Activated T-helper 17 cell treated with anti-CD3 and anti-CD28 coated beads, Interleukin-2, amount 50 U/mL, for 72 hours (primary cell): ENCODE measurements at regions not wholly inside any gene's neighbourhood (a gene's known extent, or its start where the extent isn't known, plus 50 kb on each side); places are given as distances from the start of the nearest gene placed in this dataset.

Source experiments
- ATAC-seq: fragments of 150-1000 bp; cut with Tn5 transposase; replicated peaks from 2 replicates; pipeline ENCODE4 v1.10.0; 2021; ENCODE audit warnings: mild to moderate bottlenecking, moderate library complexity
- H3K27ac Mint-ChIP-seq: one replicate; pipeline ENCODE4 v1.8.0; 2022; ENCODE audit warnings: mixed read lengths
- H3K27me3 Mint-ChIP-seq: one replicate; pipeline ENCODE4 v1.8.0; 2022; ENCODE audit warnings: mixed read lengths
- H3K36me3 Mint-ChIP-seq: one replicate; pipeline ENCODE4 v1.8.0; 2022; ENCODE audit warnings: low read depth, mild to moderate bottlenecking, mixed read lengths
- H3K4me1 Mint-ChIP-seq: one replicate; pipeline ENCODE4 v1.8.0; 2022; ENCODE audit warnings: mixed read lengths
- H3K4me3 Mint-ChIP-seq: one replicate; pipeline ENCODE4 v1.8.0; 2022; ENCODE audit warnings: mild to moderate bottlenecking, mixed read lengths
- H3K9me3 Mint-ChIP-seq: one replicate; pipeline ENCODE4 v1.8.0; 2022; ENCODE audit warnings: mixed read lengths

GRCh38 chr6:20325641-20326421 is 75.8 kb upstream of the E2F3 start:
- Mint-ChIP-seq H3K4me1 (no peaks in the 10 kb centered on the region), H3K4me3 (no peak overlapping the region), H3K27me3 (no peaks in the 10 kb centered on the region), H3K27ac (no peak overlapping the region), H3K36me3 (no peaks in the 10 kb centered on the region), H3K9me3 (no peaks in the 10 kb centered on the region)
- ATAC-seq, result no peak

- Mint-ChIP-seq H3K9me3 (no peaks in the 10 kb centered on the region), H3K27ac (no peak overlapping the region), H3K4me3 (no peak overlapping the region), H3K4me1 (no peaks in the 10 kb centered on the region), H3K36me3 (no peaks in the 10 kb centered on the region), H3K27me3 (no peaks in the 10 kb centered on the region)
- no peak for ATAC-seq
These were observed 75.3 kb upstream of the E2F3 start for GRCh38 chr6:20326422-20326728.

- no peaks in the 10 kb centered on the region for H3K36me3 Mint-ChIP-seq
- H3K4me3 Mint-ChIP-seq, result no peak overlapping the region
- H3K27me3 Mint-ChIP-seq, result no peaks in the 10 kb centered on the region
- H3K9me3 Mint-ChIP-seq, result no peaks in the 10 kb centered on the region
- no peak for ATAC-seq
- H3K4me1 Mint-ChIP-seq, result no peaks in the 10 kb centered on the region
- no peak overlapping the region for H3K27ac Mint-ChIP-seq
These were observed 74.5 kb upstream of the E2F3 start for GRCh38 chr6:20327141-20327540.

GRCh38 chr6:20328266-20328923 is 73.3 kb upstream of the E2F3 start:
- ATAC-seq, result no peak
- H3K9me3 Mint-ChIP-seq, result no peaks in the 10 kb centered on the region

GRCh38 chr6:20328924-20329300 is 72.8 kb upstream of the E2F3 start:
- Mint-ChIP-seq H3K27ac (no peak overlapping the region), H3K27me3 (no peaks in the 10 kb centered on the region), H3K9me3 (no peaks in the 10 kb centered on the region), H3K4me1 (no peaks in the 10 kb centered on the region), H3K36me3 (no peaks in the 10 kb centered on the region), H3K4me3 (no peak overlapping the region)
- no peak for ATAC-seq

More at GRCh38 chr6:20328266-20328923, 73.3 kb upstream of the E2F3 start:
- Mint-ChIP-seq H3K4me1 (no peaks in the 10 kb centered on the region), H3K4me3 (no peak overlapping the region), H3K36me3 (no peaks in the 10 kb centered on the region), H3K27me3 (no peaks in the 10 kb centered on the region), H3K27ac (no peak overlapping the region)

- peaks cover 2% of the 10 kb centered on the region for H3K4me1 Mint-ChIP-seq
- H3K27me3 Mint-ChIP-seq, result no peaks in the 10 kb centered on the region
- H3K4me3 Mint-ChIP-seq, result no peak overlapping the region
- no peaks in the 10 kb centered on the region for H3K36me3 Mint-ChIP-seq
- no peak overlapping the region for H3K27ac Mint-ChIP-seq
- ATAC-seq, result no peak
- no peaks in the 10 kb centered on the region for H3K9me3 Mint-ChIP-seq
These were observed 70.6 kb upstream of the E2F3 start for GRCh38 chr6:20331042-20331441.

- H3K4me3 Mint-ChIP-seq, result no peak overlapping the region
- no peaks in the 10 kb centered on the region for H3K27me3 Mint-ChIP-seq
- no peaks in the 10 kb centered on the region for H3K9me3 Mint-ChIP-seq
- no peak for ATAC-seq
- H3K36me3 Mint-ChIP-seq, result no peaks in the 10 kb centered on the region
- H3K27ac Mint-ChIP-seq, result no peak overlapping the region
- H3K4me1 Mint-ChIP-seq, result peaks cover 6% of the 10 kb centered on the region
These were observed 70.1 kb upstream of the E2F3 start for GRCh38 chr6:20331625-20332024.

GRCh38 chr6:20332441-20333006 is 69.2 kb upstream of the E2F3 start:
- Mint-ChIP-seq H3K27me3 (no peaks in the 10 kb centered on the region), H3K27ac (no peak overlapping the region), H3K9me3 (no peaks in the 10 kb centered on the region), H3K4me3 (no peak overlapping the region), H3K4me1 (peaks cover 6% of the 10 kb centered on the region), H3K36me3 (no peaks in the 10 kb centered on the region)
- no peak for ATAC-seq

- H3K27ac Mint-ChIP-seq, result no peak overlapping the region
- H3K4me1 Mint-ChIP-seq, result peaks cover 6% of the 10 kb centered on the region
- no peaks in the 10 kb centered on the region for H3K9me3 Mint-ChIP-seq
- H3K4me3 Mint-ChIP-seq, result no peak overlapping the region
- H3K36me3 Mint-ChIP-seq, result no peaks in the 10 kb centered on the region
- ATAC-seq, result no peak
- H3K27me3 Mint-ChIP-seq, result no peaks in the 10 kb centered on the region
These were observed 67.9 kb upstream of the E2F3 start for GRCh38 chr6:20333721-20334269.

GRCh38 chr6:20334334-20334733 is 67.3 kb upstream of the E2F3 start:
- no peaks in the 10 kb centered on the region for H3K9me3 Mint-ChIP-seq
- no peak overlapping the region for H3K4me3 Mint-ChIP-seq
- H3K4me1 Mint-ChIP-seq, result peaks cover 6% of the 10 kb centered on the region
- H3K36me3 Mint-ChIP-seq, result no peaks in the 10 kb centered on the region
- no peaks in the 10 kb centered on the region for H3K27me3 Mint-ChIP-seq
- no peak overlapping the region for H3K27ac Mint-ChIP-seq
- no peak for ATAC-seq

GRCh38 chr6:20334962-20335361 is 66.7 kb upstream of the E2F3 start:
- ATAC-seq, result no peak
- no peaks in the 10 kb centered on the region for H3K36me3 Mint-ChIP-seq
- peak overlapping the region; percentile 76 for H3K4me3 Mint-ChIP-seq
- no peaks in the 10 kb centered on the region for H3K27me3 Mint-ChIP-seq
- peaks cover 6% of the 10 kb centered on the region for H3K4me1 Mint-ChIP-seq
- H3K9me3 Mint-ChIP-seq, result no peaks in the 10 kb centered on the region
- H3K27ac Mint-ChIP-seq, result peak overlapping the region; percentile 72

- H3K4me3 Mint-ChIP-seq, result peak overlapping the region; percentile 76
- H3K27me3 Mint-ChIP-seq, result no peaks in the 10 kb centered on the region
- ATAC-seq, result peak; percentile 67
- H3K27ac Mint-ChIP-seq, result peak overlapping the region; percentile 72
- H3K4me1 Mint-ChIP-seq, result peaks cover 6% of the 10 kb centered on the region
- no peaks in the 10 kb centered on the region for H3K36me3 Mint-ChIP-seq
- no peaks in the 10 kb centered on the region for H3K9me3 Mint-ChIP-seq
These were observed 65.8 kb upstream of the E2F3 start for GRCh38 chr6:20335872-20336271.

- no peak for ATAC-seq
- H3K4me3 Mint-ChIP-seq, result no peak overlapping the region
- H3K4me1 Mint-ChIP-seq, result peaks cover 6% of the 10 kb centered on the region
- no peaks in the 10 kb centered on the region for H3K9me3 Mint-ChIP-seq
- no peak overlapping the region for H3K27ac Mint-ChIP-seq
- no peaks in the 10 kb centered on the region for H3K36me3 Mint-ChIP-seq
- H3K27me3 Mint-ChIP-seq, result no peaks in the 10 kb centered on the region
These were observed 63.5 kb upstream of the E2F3 start for GRCh38 chr6:20338156-20338555.

GRCh38 chr6:20340068-20340848 is 61.4 kb upstream of the E2F3 start:
- no peak overlapping the region for H3K4me3 Mint-ChIP-seq
- no peaks in the 10 kb centered on the region for H3K9me3 Mint-ChIP-seq

More at GRCh38 chr6:20340068-20340848, 61.4 kb upstream of the E2F3 start:
- no peak for ATAC-seq
- H3K27ac Mint-ChIP-seq, result no peak overlapping the region
- H3K36me3 Mint-ChIP-seq, result no peaks in the 10 kb centered on the region
- H3K27me3 Mint-ChIP-seq, result no peaks in the 10 kb centered on the region
- peaks cover 6% of the 10 kb centered on the region for H3K4me1 Mint-ChIP-seq
